HEK293 (cell line): ENCODE measurements at regions not wholly inside any gene's neighbourhood (a gene's known extent, or its start where the extent isn't known, plus 50 kb on each side); places are given as distances from the start of the nearest gene placed in this dataset.

Source experiments
- CTCF ChIA-PET: fragments of 350-600 bp; formaldehyde crosslinking; extraction: SDS; loops from one replicate; lab custom pipeline; 2021; ENCODE audit warnings: antibody characterized with exemption; lab: Yijun Ruan, JAX
- POLR2A ChIA-PET: fragments of 300-600 bp; formaldehyde crosslinking; extraction: SDS; loops from one replicate; lab custom pipeline; 2020; ENCODE audit warnings: antibody characterized with exemption, inconsistent platforms; lab: Yijun Ruan, JAX
- H3K27ac ChIP-seq: fragments of 200-500 bp; sonication (Bioruptor generic); 2 replicates; pipeline ENCODE4 v1.5.1; 2014; ENCODE audit warnings: low read depth, low read length, control low read depth, inconsistent platforms; ENCODE audit errors: extremely low read depth
- H3K36me3 ChIP-seq, 2 experiments: fragments of 200-500 bp in 1 of 2; sonication (Bioruptor generic) in 1 of 2; 1 replicate in 1 of 2; 2 replicates in 1 of 2; pipeline ENCODE4 v1.5.1; 2014 to 2017; ENCODE audit warnings: inconsistent platforms in 2 of 2, low read length in 2 of 2; ENCODE audit not compliant: control insufficient read depth in 2 of 2, insufficient read depth in 1 of 2
- H3K4me1 ChIP-seq: fragments of 200-500 bp; sonication (Bioruptor generic); 2 replicates; pipeline ENCODE4 v1.5.1; 2014; ENCODE audit warnings: mild to moderate bottlenecking, low read length, inconsistent platforms; ENCODE audit not compliant: control insufficient read depth, insufficient read depth
- H3K4me3 ChIP-seq: 2 replicates; pipeline ENCODE4 v1.5.1; 2011; ENCODE audit warnings: low read depth, mild to moderate bottlenecking, control low read depth, low read length, moderate library complexity
- H3K9me3 ChIP-seq: fragments of 200-500 bp; sonication (Bioruptor generic); 2 replicates; pipeline ENCODE4 v1.5.1; 2014; ENCODE audit warnings: low read depth, low read length, inconsistent platforms; ENCODE audit not compliant: control insufficient read depth, insufficient read depth
- EGR2 ChIP-seq: fragments of 450-650 bp; formaldehyde crosslinking; IDR thresholded peaks from 2 replicates; pipeline ENCODE4 v1.5.1; 2016; ENCODE audit warnings: low read depth, missing biosample characterization, missing genetic modification characterization
- HOXA7 ChIP-seq: sonication (generic); formaldehyde crosslinking; IDR thresholded peaks from 2 replicates; pipeline ENCODE4 v1.8.1; 2022; ENCODE audit warnings: missing genetic modification reagents, borderline replicate concordance
- KLF17 ChIP-seq: fragments of 450-650 bp; formaldehyde crosslinking; IDR thresholded peaks from 2 replicates; pipeline ENCODE4 v1.5.1; 2016; ENCODE audit warnings: missing biosample characterization, missing genetic modification characterization
- KLF9 ChIP-seq: fragments of 450-650 bp; formaldehyde crosslinking; IDR thresholded peaks from 2 replicates; pipeline ENCODE4 v1.5.1; 2016; ENCODE audit warnings: missing biosample characterization, missing genetic modification characterization, low read depth
- PRDM1 ChIP-seq: fragments of 450-650 bp; formaldehyde crosslinking; IDR thresholded peaks from 2 replicates; pipeline ENCODE4; 2016; ENCODE audit warnings: missing biosample characterization, missing genetic modification characterization
- SALL2 ChIP-seq: fragments of 450-650 bp; formaldehyde crosslinking; IDR thresholded peaks from 2 replicates; pipeline ENCODE4 v1.5.0; 2017; ENCODE audit warnings: missing biosample characterization, mild to moderate bottlenecking, missing genetic modification characterization, borderline replicate concordance
- YY1 ChIP-seq: fragments of 450-650 bp; formaldehyde crosslinking; IDR thresholded peaks from 2 replicates; pipeline ENCODE4 v1.5.1; 2018; ENCODE audit warnings: missing biosample characterization, missing genetic modification characterization
- YY2 ChIP-seq: fragments of 450-650 bp; formaldehyde crosslinking; IDR thresholded peaks from 2 replicates; pipeline ENCODE4 v1.5.1; 2016; ENCODE audit warnings: missing biosample characterization, missing genetic modification characterization
- ZBTB17 ChIP-seq: fragments of 450-650 bp; formaldehyde crosslinking; IDR thresholded peaks from 2 replicates; pipeline ENCODE4 v1.5.1; 2016; ENCODE audit warnings: missing biosample characterization, missing genetic modification characterization
- ZBTB26 ChIP-seq: fragments of 450-650 bp; formaldehyde crosslinking; optimal IDR thresholded peaks from 2 replicates; pipeline ENCODE3; 2016; ENCODE audit warnings: missing biosample characterization, mild to moderate bottlenecking, missing genetic modification characterization
- ZFP37 ChIP-seq: fragments of 450-650 bp; formaldehyde crosslinking; IDR thresholded peaks from 2 replicates; pipeline ENCODE4 v1.5.1; 2016; ENCODE audit warnings: missing biosample characterization, missing genetic modification characterization
- ZNF132 ChIP-seq: fragments of 450-650 bp; formaldehyde crosslinking; IDR thresholded peaks from 2 replicates; pipeline ENCODE4 v1.5.1; 2017; ENCODE audit warnings: missing biosample characterization, missing genetic modification characterization, borderline replicate concordance
- ZNF292 ChIP-seq: fragments of 450-650 bp; formaldehyde crosslinking; IDR thresholded peaks from 2 replicates; pipeline ENCODE4 v1.5.1; 2016; ENCODE audit warnings: low read depth, missing biosample characterization, missing genetic modification characterization, borderline replicate concordance
- ZNF302 ChIP-seq: fragments of 450-650 bp; formaldehyde crosslinking; IDR thresholded peaks from 2 replicates; pipeline ENCODE4 v1.5.1; 2016; ENCODE audit warnings: missing biosample characterization, missing genetic modification characterization, low read depth
- ZNF433 ChIP-seq: fragments of 450-650 bp; formaldehyde crosslinking; IDR thresholded peaks from 2 replicates; pipeline ENCODE4 v1.5.1; 2016; ENCODE audit warnings: missing biosample characterization, missing genetic modification characterization, low read depth
- ZNF48 ChIP-seq: fragments of 450-650 bp; formaldehyde crosslinking; IDR thresholded peaks from 2 replicates; pipeline ENCODE4 v1.5.1; 2016; ENCODE audit warnings: missing biosample characterization, missing genetic modification characterization
- ZNF514 ChIP-seq: fragments of 450-650 bp; formaldehyde crosslinking; IDR thresholded peaks from 2 replicates; pipeline ENCODE4 v1.5.1; 2016; ENCODE audit warnings: missing biosample characterization, missing genetic modification characterization
- ZNF610 ChIP-seq: fragments of 450-650 bp; formaldehyde crosslinking; IDR thresholded peaks from 2 replicates; pipeline ENCODE4 v1.5.1; 2016; ENCODE audit warnings: missing biosample characterization, missing genetic modification characterization, borderline replicate concordance
- ZXDB ChIP-seq: fragments of 450-650 bp; formaldehyde crosslinking; IDR thresholded peaks from 2 replicates; pipeline ENCODE4 v1.5.1; 2016; ENCODE audit warnings: missing biosample characterization, missing genetic modification characterization
- TF ChIP-seq, protein P1 (sequence below): fragments of 450-650 bp; formaldehyde crosslinking; IDR thresholded peaks from 2 replicates; pipeline ENCODE4 v1.5.1; 2016; ENCODE audit warnings: missing biosample characterization, missing genetic modification characterization
- TF ChIP-seq, protein P2 (sequence below): fragments of 450-650 bp; formaldehyde crosslinking; IDR thresholded peaks from 2 replicates; pipeline ENCODE4 v1.5.1; 2016; ENCODE audit warnings: missing biosample characterization, missing genetic modification characterization

DNA sequence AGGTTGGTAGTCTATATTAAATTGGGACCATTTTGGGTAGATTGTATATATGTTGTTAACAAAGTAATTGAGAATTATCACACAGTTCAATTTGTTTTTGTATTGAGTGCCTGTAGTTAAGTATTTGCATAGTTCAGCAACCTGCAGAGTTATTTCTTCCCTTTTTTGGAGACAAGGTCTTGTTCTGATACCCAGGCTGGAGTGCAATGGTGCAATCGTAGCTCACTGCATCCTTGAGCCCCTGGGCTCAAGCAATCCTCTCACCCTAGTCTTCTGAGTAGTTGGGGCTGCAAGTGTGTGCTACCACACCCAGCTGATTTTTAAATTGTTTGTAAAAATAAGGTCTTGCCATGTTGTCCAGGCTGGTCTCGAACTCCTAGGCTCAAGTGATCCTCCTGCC lies 250.5 kb downstream of the UTRN start:
- Histone ChIP-seq H3K4me1 (no peaks in the 10 kb centered on the region), H3K27ac (no peak overlapping the region), H3K9me3 (no peaks in the 10 kb centered on the region)
- TF ChIP-seq ZBTB17 (tag by site-specific recombination) (no peak), ZFP37 (tag by site-specific recombination) (no peak), ZBTB26 (tag by site-specific recombination) (no peak), PRDM1 (tag by site-specific recombination) (no peak), ZNF433 (tag by site-specific recombination) (no peak), ZNF514 (tag by site-specific recombination) (no peak), KLF9 (tag by site-specific recombination) (no peak), SALL2 (tag by site-specific recombination) (no peak), ZXDB (tag by site-specific recombination) (no peak), YY2 (tag by site-specific recombination) (no peak), ZNF132 (tag by site-specific recombination) (no peak), ZNF302 (no peak), EGR2 (tag by site-specific recombination) (no peak), HOXA7 (no peak)
- TF ChIP-seq, all 188 proteins: peak for 0
- Histone ChIP-seq H3K4me3 (no peak overlapping the region), H3K36me3 (peaks cover 0 to 23% of the 10 kb centered on the region in 2 experiments; a peak in 2 of 3 replicates)
- ChIA-PET POLR2A (no interaction called here), CTCF (interaction anchor here (0.6 kb wide), 1 partner anchor 526 kb away, joined by 3 read pairs; no protein-coding TSS in a partner anchor)

DNA sequence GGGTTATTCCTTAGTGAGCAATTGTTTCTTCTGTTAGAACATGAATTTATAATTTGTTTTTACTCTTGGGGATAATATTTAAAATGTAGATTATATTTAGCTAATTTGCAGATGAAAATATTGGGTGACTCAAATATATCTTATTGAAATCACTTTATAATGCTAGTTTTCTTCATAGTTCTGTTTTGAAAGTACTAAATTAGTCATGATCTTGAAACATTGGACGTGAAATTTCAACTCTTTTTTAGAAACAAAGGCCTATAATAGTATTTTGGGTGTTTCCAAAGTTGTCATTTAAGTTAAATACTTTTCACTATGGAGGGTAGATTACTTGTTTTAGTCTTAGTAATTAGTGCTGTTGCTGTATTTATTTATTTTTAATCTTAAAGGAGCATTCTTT lies 250.9 kb downstream of the UTRN start:
- H3K9me3 ChIP-seq, result no peaks in the 10 kb centered on the region
- TF ChIP-seq, protein P1, sequence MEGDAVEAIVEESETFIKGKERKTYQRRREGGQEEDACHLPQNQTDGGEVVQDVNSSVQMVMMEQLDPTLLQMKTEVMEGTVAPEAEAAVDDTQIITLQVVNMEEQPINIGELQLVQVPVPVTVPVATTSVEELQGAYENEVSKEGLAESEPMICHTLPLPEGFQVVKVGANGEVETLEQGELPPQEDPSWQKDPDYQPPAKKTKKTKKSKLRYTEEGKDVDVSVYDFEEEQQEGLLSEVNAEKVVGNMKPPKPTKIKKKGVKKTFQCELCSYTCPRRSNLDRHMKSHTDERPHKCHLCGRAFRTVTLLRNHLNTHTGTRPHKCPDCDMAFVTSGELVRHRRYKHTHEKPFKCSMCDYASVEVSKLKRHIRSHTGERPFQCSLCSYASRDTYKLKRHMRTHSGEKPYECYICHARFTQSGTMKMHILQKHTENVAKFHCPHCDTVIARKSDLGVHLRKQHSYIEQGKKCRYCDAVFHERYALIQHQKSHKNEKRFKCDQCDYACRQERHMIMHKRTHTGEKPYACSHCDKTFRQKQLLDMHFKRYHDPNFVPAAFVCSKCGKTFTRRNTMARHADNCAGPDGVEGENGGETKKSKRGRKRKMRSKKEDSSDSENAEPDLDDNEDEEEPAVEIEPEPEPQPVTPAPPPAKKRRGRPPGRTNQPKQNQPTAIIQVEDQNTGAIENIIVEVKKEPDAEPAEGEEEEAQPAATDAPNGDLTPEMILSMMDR (tag by site-specific recombination), result no peak
- TF ChIP-seq KLF17 (no peak), ZNF48 (tag by site-specific recombination) (no peak)
- no peak overlapping the region for H3K27ac ChIP-seq
- ChIA-PET CTCF (no interaction called here), POLR2A (no interaction called here)
- H3K4me1 ChIP-seq, result no peaks in the 10 kb centered on the region
- peaks cover 0 to 23% of the 10 kb centered on the region in 2 experiments; a peak in 2 of 3 replicates for H3K36me3 ChIP-seq
- H3K4me3 ChIP-seq, result no peak overlapping the region

GRCh38 chr6:144543006-144543871 lies 258.1 kb downstream of the UTRN start:
- H3K36me3 ChIP-seq, result peaks cover 0 to 26% of the 10 kb centered on the region in 2 experiments; a peak in 2 of 3 replicates
- H3K4me3 ChIP-seq, result no peak overlapping the region
- no peaks in the 10 kb centered on the region for H3K4me1 ChIP-seq
- TF ChIP-seq, protein P2, sequence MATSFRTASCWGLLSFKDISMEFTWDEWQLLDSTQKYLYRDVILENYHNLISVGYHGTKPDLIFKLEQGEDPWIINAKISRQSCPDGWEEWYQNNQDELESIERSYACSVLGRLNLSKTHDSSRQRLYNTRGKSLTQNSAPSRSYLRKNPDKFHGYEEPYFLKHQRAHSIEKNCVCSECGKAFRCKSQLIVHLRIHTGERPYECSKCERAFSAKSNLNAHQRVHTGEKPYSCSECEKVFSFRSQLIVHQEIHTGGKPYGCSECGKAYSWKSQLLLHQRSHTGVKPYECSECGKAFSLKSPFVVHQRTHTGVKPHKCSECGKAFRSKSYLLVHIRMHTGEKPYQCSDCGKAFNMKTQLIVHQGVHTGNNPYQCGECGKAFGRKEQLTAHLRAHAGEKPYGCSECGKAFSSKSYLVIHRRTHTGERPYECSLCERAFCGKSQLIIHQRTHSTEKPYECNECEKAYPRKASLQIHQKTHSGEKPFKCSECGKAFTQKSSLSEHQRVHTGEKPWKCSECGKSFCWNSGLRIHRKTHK (tag by site-specific recombination), result no peak
- TF ChIP-seq ZNF292 (no peak), ZNF610 (no peak), YY1 (tag by site-specific recombination) (no peak)
- TF ChIP-seq, all 188 proteins: peak for 0
- ChIA-PET CTCF (interaction anchor here (0.6 kb wide), 2 partner anchors 29 to 103 kb away, joined by 3 read pairs; no protein-coding TSS in a partner anchor), POLR2A (no interaction called here)
- Histone ChIP-seq H3K27ac (no peak overlapping the region), H3K9me3 (no peaks in the 10 kb centered on the region)
